ENCODE measurements at regions not wholly inside any gene's neighbourhood (a gene's known extent, or its start where the extent isn't known, plus 50 kb on each side); places are given as distances from the start of the nearest gene placed in this dataset.
"Not testable (repeated sequence)": the region's sequence is repeated elsewhere in the genome, so short reads cannot be mapped to it uniquely, and the experiment has no call there.

DNA sequence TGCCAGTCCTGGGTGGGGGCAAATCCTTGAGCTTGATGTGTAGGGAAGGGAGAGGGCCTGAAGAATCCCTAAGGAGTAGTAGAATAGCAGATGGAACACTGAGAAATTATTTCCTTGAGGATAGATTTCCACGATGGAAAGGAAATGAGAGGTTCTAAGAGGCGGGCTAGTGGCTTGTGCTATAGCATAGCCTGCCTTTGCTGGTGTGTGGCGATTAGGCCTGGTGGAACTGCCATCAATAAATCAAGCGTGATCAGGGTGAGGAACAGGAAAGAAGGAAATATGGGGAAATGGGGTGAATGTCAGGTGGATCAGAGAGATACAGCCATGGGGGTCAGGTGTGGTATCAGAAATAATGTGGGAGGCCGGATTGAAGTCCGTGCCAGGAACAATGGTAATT is 60.8 kb upstream of the BMP2K start:
- H3K79me2 ChIP-seq (ENCODE audit: control insufficient read depth, insufficient read depth, low read length); CTCF ChIA-PET; H3K4me1 Mint-ChIP-seq; H2AFZ ChIP-seq (ENCODE audit: insufficient read depth, low read depth, low read length, poor library complexity, severe bottlenecking); intact Hi-C loops (cut with micrococcal nuclease); H3K27me3 Mint-ChIP-seq; H3K4me3 ChIP-seq (ENCODE audit: control extremely low read depth in 1 of 5, extremely low read depth in 1 of 5, insufficient read depth in 1 of 5, low read depth in 2 of 5, low read length in 4 of 5); H3K27ac ChIP-seq (ENCODE audit: low read length in 2 of 2); H3K27ac Mint-ChIP-seq; H3K4me2 ChIP-seq (replicated peaks; ENCODE audit: low read depth, low read length, poor library complexity, severe bottlenecking); H3K4me3 Mint-ChIP-seq; H3K27me3 ChIP-seq (replicated peaks in 1 of 4; ENCODE audit: control extremely low read depth in 1 of 4, control insufficient read depth in 3 of 4, insufficient read depth in 4 of 4, low read length in 3 of 4); H3K36me3 ChIP-seq (replicated peaks in 1 of 2; ENCODE audit: control extremely low read depth in 1 of 2, control insufficient read depth in 1 of 2, extremely low read depth in 1 of 2, insufficient read depth in 2 of 2, low read length in 1 of 2); H3K9ac ChIP-seq (ENCODE audit: low read length); POLR2A ChIA-PET; H4K20me1 ChIP-seq (ENCODE audit: control insufficient read depth, insufficient read depth, low read length, poor library complexity, severe bottlenecking); DNase-seq; H3K9me3 Mint-ChIP-seq (ENCODE audit: insufficient read depth); H3K9me3 ChIP-seq (ENCODE audit: control extremely low read depth in 1 of 3, control insufficient read depth in 2 of 3, insufficient read depth in 1 of 3, low read length in 2 of 3); H3K4me1 ChIP-seq (ENCODE audit: control insufficient read depth in 2 of 2, insufficient read depth in 2 of 2, low read length in 2 of 2); ATAC-seq (ENCODE audit: low read depth): not testable (repeated sequence)
- 80% methylated on average over 2 of the region's 6 CpGs for WGBS (ENCODE audit: insufficient coverage)

DNA sequence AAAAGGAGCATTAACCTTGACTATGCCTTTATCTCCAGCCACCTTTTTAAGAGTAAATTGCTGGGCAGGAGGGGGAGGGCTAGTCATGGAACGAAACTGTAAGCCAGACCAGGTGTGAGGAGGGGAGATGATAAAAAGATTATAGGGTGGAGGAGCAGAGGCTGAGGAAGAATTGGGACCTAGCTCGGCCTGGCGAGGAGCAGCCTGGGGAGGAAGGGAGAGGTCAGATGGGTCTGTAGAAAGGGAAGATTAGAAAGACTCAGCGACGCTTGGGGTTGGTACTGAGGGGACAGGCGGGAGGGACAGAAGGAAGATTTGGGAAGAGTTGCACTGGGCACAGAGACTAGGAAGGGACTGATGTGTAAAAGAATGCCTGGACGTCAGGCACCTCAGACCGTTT is 58.4 kb upstream of the BMP2K start:
- H3K9ac ChIP-seq (ENCODE audit: low read length); H3K4me2 ChIP-seq (replicated peaks; ENCODE audit: low read depth, low read length, poor library complexity, severe bottlenecking); H3K27me3 ChIP-seq (replicated peaks in 1 of 4; ENCODE audit: control extremely low read depth in 1 of 4, control insufficient read depth in 3 of 4, insufficient read depth in 4 of 4, low read length in 3 of 4); H3K27me3 Mint-ChIP-seq; H4K20me1 ChIP-seq (ENCODE audit: control insufficient read depth, insufficient read depth, low read length, poor library complexity, severe bottlenecking); H3K79me2 ChIP-seq (ENCODE audit: control insufficient read depth, insufficient read depth, low read length); intact Hi-C loops (cut with micrococcal nuclease); CTCF ChIA-PET; H3K36me3 ChIP-seq (replicated peaks in 1 of 2; ENCODE audit: control extremely low read depth in 1 of 2, control insufficient read depth in 1 of 2, extremely low read depth in 1 of 2, insufficient read depth in 2 of 2, low read length in 1 of 2); H3K9me3 ChIP-seq (ENCODE audit: control extremely low read depth in 1 of 3, control insufficient read depth in 2 of 3, insufficient read depth in 1 of 3, low read length in 2 of 3); H3K9me3 Mint-ChIP-seq (ENCODE audit: insufficient read depth); H3K27ac Mint-ChIP-seq; H2AFZ ChIP-seq (ENCODE audit: insufficient read depth, low read depth, low read length, poor library complexity, severe bottlenecking); ATAC-seq (ENCODE audit: low read depth); H3K4me3 Mint-ChIP-seq; POLR2A ChIA-PET; DNase-seq; H3K4me3 ChIP-seq (ENCODE audit: control extremely low read depth in 1 of 5, extremely low read depth in 1 of 5, insufficient read depth in 1 of 5, low read depth in 2 of 5, low read length in 4 of 5); H3K27ac ChIP-seq (ENCODE audit: low read length in 2 of 2): not testable (repeated sequence)
- WGBS (ENCODE audit: insufficient coverage): 97% methylated on average over 6 of the region's 8 CpGs
- H3K4me1 Mint-ChIP-seq: peaks cover 27% of the 10 kb centered on the region
- H3K4me1 ChIP-seq (ENCODE audit: control insufficient read depth in 2 of 2, insufficient read depth in 2 of 2, low read length in 2 of 2): peaks cover 25 to 28% of the 10 kb centered on the region in 2 donors

DNA sequence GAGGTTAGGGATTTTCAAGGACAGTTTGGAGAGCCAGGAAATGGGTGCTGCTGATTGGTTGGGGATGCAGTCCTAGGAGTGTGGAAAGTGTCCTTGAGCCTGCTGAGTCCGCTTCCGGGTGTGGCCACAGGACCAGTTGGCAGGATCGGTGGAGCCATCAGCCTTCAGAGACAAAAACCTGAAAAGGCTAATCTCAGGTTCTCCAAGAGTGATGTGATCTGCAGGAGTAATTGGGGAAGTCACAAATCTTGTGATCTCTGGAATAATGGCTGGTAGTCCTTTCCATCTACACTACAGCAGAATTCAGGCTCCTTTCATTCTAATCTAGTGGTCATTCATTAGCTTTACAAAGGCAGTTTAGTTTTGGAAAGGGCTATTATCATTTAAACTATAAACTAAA is 55.9 kb upstream of the BMP2K start:
- Mint-ChIP-seq H3K9me3 (ENCODE audit: insufficient read depth) (no peaks in the 10 kb centered on the region), H3K27me3 (no peaks in the 10 kb centered on the region), H3K27ac (no peak overlapping the region), H3K4me3 (peak overlapping the region; percentile 18), H3K4me1 (peaks cover 31% of the 10 kb centered on the region)
- Histone ChIP-seq H3K4me2 (replicated peaks; ENCODE audit: low read depth, low read length, poor library complexity, severe bottlenecking) (no peak overlapping the region), H2AFZ (ENCODE audit: insufficient read depth, low read depth, low read length, poor library complexity, severe bottlenecking) (peak overlapping the region; percentile 82), H4K20me1 (ENCODE audit: control insufficient read depth, insufficient read depth, low read length, poor library complexity, severe bottlenecking) (no peaks in the 10 kb centered on the region), H3K9me3 (ENCODE audit: control extremely low read depth in 1 of 3, control insufficient read depth in 2 of 3, insufficient read depth in 1 of 3, low read length in 2 of 3) (no peaks in the 10 kb centered on the region), H3K27me3 (replicated peaks in 1 of 4; ENCODE audit: control extremely low read depth in 1 of 4, control insufficient read depth in 3 of 4, insufficient read depth in 4 of 4, low read length in 3 of 4) (no peaks in the 10 kb centered on the region), H3K4me1 (ENCODE audit: control insufficient read depth in 2 of 2, insufficient read depth in 2 of 2, low read length in 2 of 2) (peaks cover 25 to 33% of the 10 kb centered on the region in 2 donors), H3K9ac (ENCODE audit: low read length) (no peak overlapping the region), H3K36me3 (replicated peaks in 1 of 2; ENCODE audit: control extremely low read depth in 1 of 2, control insufficient read depth in 1 of 2, extremely low read depth in 1 of 2, insufficient read depth in 2 of 2, low read length in 1 of 2) (no peaks in the 10 kb centered on the region), H3K79me2 (ENCODE audit: control insufficient read depth, insufficient read depth, low read length) (no peaks in the 10 kb centered on the region), H3K4me3 (ENCODE audit: control extremely low read depth in 1 of 5, extremely low read depth in 1 of 5, insufficient read depth in 1 of 5, low read depth in 2 of 5, low read length in 4 of 5) (no peak overlapping the region), H3K27ac (ENCODE audit: low read length in 2 of 2) (peak overlapping the region in 1 of 2 donors; percentile 26)
- intact Hi-C loops (cut with micrococcal nuclease): loop anchor here (5.0 kb wide), 1 partner anchor 57 kb away; the partner anchor contains the start of gene BMP2K
- WGBS (ENCODE audit: insufficient coverage): 100% methylated on average over 3 of the region's 3 CpGs
- ATAC-seq (ENCODE audit: low read depth) (no peak), DNase-seq (no peak)
- ChIA-PET CTCF (interaction anchor here (0.7 to 1.0 kb wide), 2 partner anchors 32 to 75 kb away, joined by 3 read pairs; no protein-coding TSS in a partner anchor), POLR2A (no interaction called here)
- TF ChIP-seq EZH2 (IDR thresholded peaks at IDR 0.05; ENCODE audit: borderline replicate concordance, insufficient read depth, low read depth, low read length, poor library complexity, severe bottlenecking) (no peak), CTCF (IDR thresholded peaks at IDR 0.05) (no peak)

Data from B cell (primary cell).